Uterus (tissue), 3 donors: ENCODE measurements at regions not wholly inside any gene's neighbourhood (a gene's known extent, or its start where the extent isn't known, plus 50 kb on each side); places are given as distances from the start of the nearest gene placed in this dataset.

Experiments used
- DNase-seq, 2 donors: peaks; one replicate each; pipeline ENCODE4 v3.0.0-alpha.2; 2019 to 2020
- H3K27ac ChIP-seq, 2 donors: fragments of 200-600 bp; sonication (generic); 1 replicate in 1 of 2; 2 replicates in 1 of 2; pipeline ENCODE4 v1.5.1; 2016 to 2018
- H3K27me3 ChIP-seq, 2 donors: fragments of 200-600 bp; sonication (generic); one replicate each; pipeline ENCODE4 v1.5.1; 2018 to 2019; ENCODE audit warnings: control low read depth in 1 of 2
- H3K36me3 ChIP-seq, 2 donors: fragments of 200-600 bp; sonication (generic); one replicate each; pipeline ENCODE4 v1.5.1; 2019; ENCODE audit warnings: control low read depth in 1 of 2
- H3K4me1 ChIP-seq, 2 donors: fragments of 200-600 bp; sonication (generic); one replicate each; pipeline ENCODE4 v1.5.1; 2018 to 2019; ENCODE audit warnings: control low read depth in 1 of 2
- H3K4me3 ChIP-seq, 2 donors: fragments of 200-600 bp; sonication (generic); 1 replicate in 1 of 2; 2 replicates in 1 of 2; pipeline ENCODE4 v1.5.1; 2018 to 2019; ENCODE audit warnings: mild to moderate bottlenecking in 1 of 2
- H3K9me3 ChIP-seq, 2 donors: fragments of 200-600 bp; sonication (generic); one replicate each; pipeline ENCODE4 v1.5.1; 2019; ENCODE audit warnings: control low read depth in 1 of 2
- CTCF ChIP-seq, 4 experiments: fragments of 200-600 bp in 2 of 4; fragments of 450-650 bp in 2 of 4; sonication (generic) in 2 of 4; IDR thresholded peaks; one replicate each; pipeline ENCODE4 v1.5.1; 2016 to 2019; ENCODE audit warnings: antibody characterized with exemption in 4 of 4, mild to moderate bottlenecking in 2 of 4, moderate library complexity in 1 of 4
- POLR2A ChIP-seq, 2 donors: fragments of 450-650 bp; IDR thresholded peaks; one replicate each; pipeline ENCODE4 v1.6.1; 2016; ENCODE audit warnings: antibody characterized with exemption in 2 of 2, mild to moderate bottlenecking in 1 of 2, moderate library complexity in 1 of 2
- intact Hi-C: fragments of 100-400 bp; cut with DNase I; formaldehyde crosslinking; loops from one replicate; pipeline ENCODE4 v1.15.1; 2023; ENCODE audit warnings: low total_unique reads
- donor health status: DM: yes; HTN: yes; CAD: no.

GRCh38 chr3:36155515-36155914 is 224.8 kb upstream of the STAC start:
- intact Hi-C loops = no loop called here
- TF ChIP-seq POLR2A (IDR thresholded peaks at IDR 0.05) (no peak), CTCF (IDR thresholded peaks at IDR 0.05) (no peak)
- Histone ChIP-seq H3K27ac (no peak overlapping the region), H3K4me1 (no peaks in the 10 kb centered on the region), H3K36me3 (no peaks in the 10 kb centered on the region), H3K4me3 (no peak overlapping the region), H3K9me3 (no peaks in the 10 kb centered on the region), H3K27me3 (no peaks in the 10 kb centered on the region)
- DNase-seq = no peak

- Histone ChIP-seq H3K27ac (no peak overlapping the region), H3K27me3 (no peaks in the 10 kb centered on the region), H3K9me3 (no peaks in the 10 kb centered on the region), H3K4me1 (no peaks in the 10 kb centered on the region), H3K4me3 (no peak overlapping the region), H3K36me3 (no peaks in the 10 kb centered on the region)
- TF ChIP-seq POLR2A (IDR thresholded peaks at IDR 0.05) (no peak), CTCF (IDR thresholded peaks at IDR 0.05) (no peak)
- no peak for DNase-seq
- intact Hi-C loops = no loop called here
These were observed 215.9 kb upstream of the STAC start for GRCh38 chr3:36164400-36164799.

GRCh38 chr3:36165509-36166290 is 214.6 kb upstream of the STAC start:
- TF ChIP-seq POLR2A (IDR thresholded peaks at IDR 0.05) = no peak
- no peak for TF ChIP-seq CTCF (IDR thresholded peaks at IDR 0.05)
- Histone ChIP-seq H3K27ac (no peak overlapping the region), H3K36me3 (no peaks in the 10 kb centered on the region), H3K4me1 (no peaks in the 10 kb centered on the region), H3K4me3 (no peak overlapping the region), H3K27me3 (no peaks in the 10 kb centered on the region), H3K9me3 (no peaks in the 10 kb centered on the region)
- intact Hi-C loops = no loop called here
- DNase-seq = no peak

- no peak for DNase-seq
- no peak overlapping the region for H3K27ac ChIP-seq
- H3K4me3 ChIP-seq = no peak overlapping the region
- no peaks in the 10 kb centered on the region for H3K36me3 ChIP-seq
- TF ChIP-seq POLR2A (IDR thresholded peaks at IDR 0.05) (no peak), CTCF (IDR thresholded peaks at IDR 0.05) (no peak)
- no peaks in the 10 kb centered on the region for H3K9me3 ChIP-seq
- no peaks in the 10 kb centered on the region for H3K4me1 ChIP-seq
- intact Hi-C loops = no loop called here
- no peaks in the 10 kb centered on the region for H3K27me3 ChIP-seq
These were observed 213.8 kb upstream of the STAC start for GRCh38 chr3:36166477-36166876.

GRCh38 chr3:36172699-36173098 is 207.6 kb upstream of the STAC start:
- no peaks in the 10 kb centered on the region for H3K9me3 ChIP-seq
- H3K27ac ChIP-seq = no peak overlapping the region
- no peaks in the 10 kb centered on the region for H3K27me3 ChIP-seq
- H3K4me3 ChIP-seq = no peak overlapping the region
- no peaks in the 10 kb centered on the region for H3K36me3 ChIP-seq
- intact Hi-C loops = no loop called here
- H3K4me1 ChIP-seq = no peaks in the 10 kb centered on the region
- DNase-seq = no peak
- TF ChIP-seq CTCF (IDR thresholded peaks at IDR 0.05) = no peak
- no peak for TF ChIP-seq POLR2A (IDR thresholded peaks at IDR 0.05)
